NCI-H1092 (cell line): ENCODE measurements at regions not wholly inside any gene's neighbourhood (a gene's known extent, or its start where the extent isn't known, plus 50 kb on each side); places are given as distances from the start of the nearest gene placed in this dataset.

Experiments used
- DNase-seq: peaks from one replicate; lab custom pipeline; 2025; lab: John Stamatoyannopoulos, UW

- DNase-seq: peak; percentile 57
Measured at GRCh38 chr1:23639460-23640095, 52.0 kb upstream of the RPL11 start.

GRCh38 chr1:23638786-23639241 is 52.8 kb upstream of the RPL11 start:
- peak; percentile 66 for DNase-seq

GRCh38 chr1:23638188-23638619 is 53.4 kb upstream of the RPL11 start:
- no peak for DNase-seq

GRCh38 chr1:23636009-23636408 is 55.6 kb upstream of the RPL11 start:
- DNase-seq: no peak

GRCh38 chr1:23634840-23635651 is 56.6 kb upstream of the RPL11 start:
- DNase-seq: peak; percentile 33

GRCh38 chr1:23634518-23634839 is 57.1 kb upstream of the RPL11 start:
- DNase-seq: no peak

- DNase-seq: no peak
Measured at GRCh38 chr1:23632479-23633160, 59.0 kb upstream of the RPL11 start.

- no peak for DNase-seq
Measured at GRCh38 chr1:23629708-23630290, 61.8 kb upstream of the RPL11 start.

- no peak for DNase-seq
Measured at GRCh38 chr1:23628951-23629387, 62.6 kb upstream of the RPL11 start.

- DNase-seq: no peak
Measured at GRCh38 chr1:23627069-23627735, 64.4 kb upstream of the RPL11 start.

GRCh38 chr1:23625929-23626535 is 65.6 kb upstream of the RPL11 start:
- DNase-seq: no peak

GRCh38 chr1:23625459-23625858 is 66.1 kb upstream of the RPL11 start:
- DNase-seq: no peak

- no peak for DNase-seq
Measured at GRCh38 chr1:23624440-23624839, 65.1 kb upstream of the ID3 start.

- DNase-seq: no peak
Measured at GRCh38 chr1:23622284-23622683, 63.0 kb upstream of the ID3 start.

GRCh38 chr1:23620605-23621004 is 61.3 kb upstream of the ID3 start:
- DNase-seq: no peak

GRCh38 chr1:23619299-23620188 is 60.2 kb upstream of the ID3 start:
- peak; percentile 74 for DNase-seq

- no peak for DNase-seq
Measured at GRCh38 chr1:23618586-23619083, 59.3 kb upstream of the ID3 start.

- no peak for DNase-seq
Measured at GRCh38 chr1:23617084-23617521, 57.8 kb upstream of the ID3 start.

- DNase-seq: no peak
Measured at GRCh38 chr1:23616292-23616824, 57.1 kb upstream of the ID3 start.

- DNase-seq: no peak
Measured at GRCh38 chr1:23615852-23616251, 56.6 kb upstream of the ID3 start.
